Panc1 (cell line): ENCODE measurements at regions not wholly inside any gene's neighbourhood (a gene's known extent, or its start where the extent isn't known, plus 50 kb on each side); places are given as distances from the start of the nearest gene placed in this dataset.

Experiments
- CTCF ChIP-seq: fragments of 450-650 bp; IDR thresholded peaks from 2 replicates; pipeline ENCODE4 v1.5.1; 2017; ENCODE audit warnings: mild to moderate bottlenecking
- POLR2AphosphoS5 ChIP-seq: IDR thresholded peaks from 2 replicates; pipeline ENCODE4 v1.6.1; 2012; ENCODE audit warnings: mild to moderate bottlenecking, low read depth, low read length, moderate library complexity
- REST ChIP-seq, 2 experiments: IDR thresholded peaks; 2 replicates each; pipeline ENCODE4 v1.6.1; 2011 to 2012; ENCODE audit warnings: low read depth in 2 of 2, control low read depth in 1 of 2, low read length in 1 of 2, mild to moderate bottlenecking in 1 of 2, moderate library complexity in 1 of 2; ENCODE audit not compliant: insufficient read depth in 1 of 2
- TCF7L2 ChIP-seq: IDR thresholded peaks from 2 replicates; pipeline ENCODE4 v1.6.1; 2011; ENCODE audit warnings: mild to moderate bottlenecking, low read depth, low read length, inconsistent platforms

- TF ChIP-seq CTCF (no peak), REST (IDR thresholded peaks at IDR 0.05; ENCODE audit: insufficient read depth in 1 of 2, low read depth in 2 of 2, low read length in 1 of 2) (no peak), POLR2AphosphoS5 (no peak), TCF7L2 (no peak)
These were observed 930.5 kb upstream of the SLITRK1 start for GRCh38 chr13:84812789-84813188.
